ENCODE measurements at regions not wholly inside any gene's neighbourhood (a gene's known extent, or its start where the extent isn't known, plus 50 kb on each side); places are given as distances from the start of the nearest gene placed in this dataset.

DNA sequence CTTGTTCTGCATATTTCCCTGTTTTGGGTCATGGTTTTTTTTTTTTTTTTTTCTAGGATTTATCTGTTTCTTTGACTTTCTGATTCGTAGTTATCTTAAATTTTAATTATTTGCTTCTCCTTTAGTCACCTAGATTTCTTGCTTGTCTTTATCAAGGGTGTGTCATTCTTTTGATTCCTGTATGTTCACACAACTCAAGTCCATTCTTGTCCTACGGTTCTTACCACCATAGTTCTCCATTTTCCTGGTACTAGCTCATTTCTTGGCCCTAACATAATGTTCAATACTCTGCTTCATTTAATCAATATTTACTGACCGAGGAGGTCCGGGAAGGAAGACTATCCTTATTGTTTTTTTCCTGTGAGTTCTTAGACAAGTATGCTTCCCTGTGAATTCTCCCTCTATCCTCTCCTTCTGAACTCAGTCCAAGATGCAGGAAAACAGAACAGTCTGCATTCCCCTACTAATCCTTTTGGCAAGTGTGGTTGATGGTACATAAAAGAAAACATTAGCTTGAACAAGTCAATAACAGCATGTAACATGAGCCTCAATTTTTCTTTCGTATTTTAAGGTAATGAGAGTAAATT lies 1346.4 kb upstream of the SEL1L start:
- Mint-ChIP-seq H3K36me3 (ENCODE audit: unreplicated experiment) (no peaks in the 10 kb centered on the region), H3K4me3 (ENCODE audit: unreplicated experiment) (no peak overlapping the region), H3K27me3 (ENCODE audit: unreplicated experiment) (no peaks in the 10 kb centered on the region), H3K4me1 (ENCODE audit: unreplicated experiment) (no peaks in the 10 kb centered on the region), H3K9me3 (ENCODE audit: unreplicated experiment) (peaks cover 5% of the 10 kb centered on the region), H3K27ac (ENCODE audit: unreplicated experiment) (no peak overlapping the region)
- TF ChIP-seq CTCF (IDR thresholded peaks at IDR 0.05): no peak
- no peak for DNase-seq (ENCODE audit: extremely low spot score, unreplicated experiment)

DNA sequence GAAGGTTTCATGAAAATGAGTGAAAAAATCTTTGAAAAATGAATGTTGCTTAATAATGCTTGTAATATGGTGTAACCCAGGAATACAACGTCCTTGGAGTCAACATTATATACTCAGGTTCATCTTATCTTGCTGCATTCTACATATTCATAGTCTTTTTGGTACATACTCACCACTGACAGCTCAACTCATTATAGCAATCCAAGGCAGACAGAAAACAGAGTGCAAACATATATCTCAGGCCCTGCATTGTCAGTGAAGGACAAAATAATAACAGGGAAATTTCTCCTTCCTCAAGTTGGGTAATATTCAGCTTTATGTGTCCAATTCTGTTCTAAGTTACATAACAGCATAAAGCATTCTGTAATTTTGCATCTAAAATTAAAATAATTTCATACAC lies 1353.0 kb upstream of the SEL1L start:
- H3K27ac Mint-ChIP-seq (ENCODE audit: unreplicated experiment): no peak overlapping the region
- no peaks in the 10 kb centered on the region for H3K4me1 Mint-ChIP-seq (ENCODE audit: unreplicated experiment)
- H3K4me3 Mint-ChIP-seq (ENCODE audit: unreplicated experiment): no peak overlapping the region
- H3K9me3 Mint-ChIP-seq (ENCODE audit: unreplicated experiment): peaks cover 6% of the 10 kb centered on the region
- TF ChIP-seq CTCF (IDR thresholded peaks at IDR 0.05): no peak
- DNase-seq (ENCODE audit: extremely low spot score, unreplicated experiment): no peak
- no peaks in the 10 kb centered on the region for H3K27me3 Mint-ChIP-seq (ENCODE audit: unreplicated experiment)
- no peaks in the 10 kb centered on the region for H3K36me3 Mint-ChIP-seq (ENCODE audit: unreplicated experiment)

DNA sequence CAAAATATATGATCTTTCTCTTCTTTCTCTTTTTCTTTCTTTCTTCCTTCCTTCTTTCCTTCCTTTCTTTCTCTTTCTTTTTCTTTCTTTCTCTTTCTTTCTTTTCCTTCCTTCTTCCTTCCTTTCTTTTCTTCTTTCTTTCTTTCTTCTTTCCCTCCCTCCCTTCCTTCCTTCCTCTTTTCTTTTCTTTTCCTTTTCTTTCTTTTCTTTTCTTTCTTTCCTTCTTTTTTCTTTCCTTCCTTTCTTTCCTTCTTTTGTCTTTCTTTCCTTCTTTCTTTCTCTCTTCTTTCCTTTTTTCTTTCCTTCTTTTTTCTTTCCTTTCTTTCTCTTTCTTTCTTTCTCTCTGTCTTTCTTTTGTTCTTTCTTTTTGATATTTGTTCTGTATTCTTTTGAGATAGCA lies 1356.0 kb upstream of the SEL1L start:
- TF ChIP-seq CTCF (IDR thresholded peaks at IDR 0.05): no peak
- Mint-ChIP-seq H3K4me3 (ENCODE audit: unreplicated experiment) (no peak overlapping the region), H3K36me3 (ENCODE audit: unreplicated experiment) (no peaks in the 10 kb centered on the region), H3K4me1 (ENCODE audit: unreplicated experiment) (no peaks in the 10 kb centered on the region), H3K27ac (ENCODE audit: unreplicated experiment) (no peak overlapping the region), H3K9me3 (ENCODE audit: unreplicated experiment) (peaks cover 3% of the 10 kb centered on the region), H3K27me3 (ENCODE audit: unreplicated experiment) (no peaks in the 10 kb centered on the region)
- no peak for DNase-seq (ENCODE audit: extremely low spot score, unreplicated experiment)

DNA sequence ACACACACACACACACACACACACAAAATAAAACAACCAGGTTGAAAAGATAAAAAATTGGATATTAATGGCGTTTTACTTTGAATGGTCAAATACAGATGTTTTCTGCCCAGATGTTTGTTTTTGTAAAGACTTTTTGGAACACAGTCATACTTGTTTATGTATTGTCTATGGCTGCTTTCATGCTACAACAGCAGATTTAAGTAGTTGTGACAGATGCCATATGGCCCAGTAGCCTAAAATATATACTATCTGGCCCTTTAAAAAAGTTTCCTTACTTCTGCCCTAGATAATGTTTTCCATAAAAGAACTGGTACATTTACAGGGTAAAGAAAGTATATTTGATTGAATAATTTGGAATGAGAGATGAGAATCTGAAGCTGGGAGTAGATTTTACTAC lies 1362.8 kb upstream of the SEL1L start:
- Mint-ChIP-seq H3K9me3 (ENCODE audit: unreplicated experiment) (no peaks in the 10 kb centered on the region), H3K4me1 (ENCODE audit: unreplicated experiment) (no peaks in the 10 kb centered on the region), H3K27ac (ENCODE audit: unreplicated experiment) (no peak overlapping the region), H3K36me3 (ENCODE audit: unreplicated experiment) (no peaks in the 10 kb centered on the region), H3K27me3 (ENCODE audit: unreplicated experiment) (no peaks in the 10 kb centered on the region), H3K4me3 (ENCODE audit: unreplicated experiment) (no peak overlapping the region)
- no peak for TF ChIP-seq CTCF (IDR thresholded peaks at IDR 0.05)
- no peak for DNase-seq (ENCODE audit: extremely low spot score, unreplicated experiment)

GRCh38 chr14:82897469-82898308 lies 1364.0 kb upstream of the SEL1L start:
- no peak overlapping the region for H3K27ac Mint-ChIP-seq (ENCODE audit: unreplicated experiment)
- no peak for TF ChIP-seq CTCF (IDR thresholded peaks at IDR 0.05)

More at GRCh38 chr14:82897469-82898308, 1364.0 kb upstream of the SEL1L start:
- Mint-ChIP-seq H3K36me3 (ENCODE audit: unreplicated experiment) (no peaks in the 10 kb centered on the region), H3K27me3 (ENCODE audit: unreplicated experiment) (no peaks in the 10 kb centered on the region), H3K4me1 (ENCODE audit: unreplicated experiment) (no peaks in the 10 kb centered on the region), H3K4me3 (ENCODE audit: unreplicated experiment) (no peak overlapping the region), H3K9me3 (ENCODE audit: unreplicated experiment) (no peaks in the 10 kb centered on the region)
- DNase-seq (ENCODE audit: extremely low spot score, unreplicated experiment): no peak

Data from osteocyte (in vitro differentiated cells).